ENCODE measurements at regions not wholly inside any gene's neighbourhood (a gene's known extent, or its start where the extent isn't known, plus 50 kb on each side); places are given as distances from the start of the nearest gene placed in this dataset.
A peak's percentile ranks its signal among the peaks of the same experiment; 100 is the strongest.

- no peaks in the 10 kb centered on the region for H3K36me3 ChIP-seq
- H3K4me1 ChIP-seq, result no peaks in the 10 kb centered on the region
- H3K9me3 ChIP-seq, result no peaks in the 10 kb centered on the region
- intact Hi-C loops (cut with DNase I), result no loop called here
- no peak overlapping the region for H3K27ac ChIP-seq
- no peak overlapping the region for H3K4me3 ChIP-seq
- no peaks in the 10 kb centered on the region for H3K27me3 ChIP-seq
- TF ChIP-seq POLR2A (IDR thresholded peaks at IDR 0.05) (no peak), CTCF (IDR thresholded peaks at IDR 0.05) (no peak)
- DNase-seq, result no peak
- 13 to 21% methylated on average over 2 of the region's 2 CpGs for WGBS, 2 donors
These were observed 285.1 kb downstream of the REEP3 start for GRCh38 chr10:63806330-63806729.

GRCh38 chr10:63812501-63812900 is 291.3 kb downstream of the REEP3 start:
- Histone ChIP-seq H3K9me3 (no peaks in the 10 kb centered on the region), H3K4me1 (no peaks in the 10 kb centered on the region), H3K27ac (no peak overlapping the region), H3K36me3 (no peaks in the 10 kb centered on the region), H3K27me3 (no peaks in the 10 kb centered on the region), H3K4me3 (no peak overlapping the region)
- no peak for TF ChIP-seq CTCF (IDR thresholded peaks at IDR 0.05)
- TF ChIP-seq POLR2A (IDR thresholded peaks at IDR 0.05), result no peak
- intact Hi-C loops (cut with DNase I), result no loop called here
- DNase-seq, result no peak
- 75% methylated on average over 1 of the region's 2 CpGs; no CpG with 5 or more reads in 1 of the 2 donors for WGBS, 2 donors

GRCh38 chr10:63819753-63820329 is 298.6 kb downstream of the REEP3 start:
- H3K36me3 ChIP-seq, result no peaks in the 10 kb centered on the region
- WGBS, 2 donors, result 0 to 1% methylated on average over 3 of the region's 3 CpGs
- H3K9me3 ChIP-seq, result peaks cover 0 to 5% (median 0%) of the 10 kb centered on the region in 3 donors
- TF ChIP-seq POLR2A (IDR thresholded peaks at IDR 0.05) (no peak), CTCF (IDR thresholded peaks at IDR 0.05) (peak; percentile 26 to 71 (median 45))
- H3K4me1 ChIP-seq, result no peaks in the 10 kb centered on the region
- no peak for DNase-seq
- intact Hi-C loops (cut with DNase I), result no loop called here
- H3K4me3 ChIP-seq, result no peak overlapping the region
- no peaks in the 10 kb centered on the region for H3K27me3 ChIP-seq
- H3K27ac ChIP-seq, result no peak overlapping the region

- 62 to 66% methylated on average over 5 of the region's 5 CpGs for WGBS, 2 donors
- intact Hi-C loops (cut with DNase I), result no loop called here
- H3K27ac ChIP-seq, result no peak overlapping the region
- H3K9me3 ChIP-seq, result peaks cover 0 to 5% (median 0%) of the 10 kb centered on the region in 3 donors
- H3K4me1 ChIP-seq, result no peaks in the 10 kb centered on the region
- TF ChIP-seq CTCF (IDR thresholded peaks at IDR 0.05) (no peak), POLR2A (IDR thresholded peaks at IDR 0.05) (no peak)
- no peak for DNase-seq
- no peak overlapping the region for H3K4me3 ChIP-seq
- H3K36me3 ChIP-seq, result no peaks in the 10 kb centered on the region
- H3K27me3 ChIP-seq, result no peaks in the 10 kb centered on the region
These were observed 301.3 kb downstream of the REEP3 start for GRCh38 chr10:63822496-63822895.

GRCh38 chr10:63825111-63825510 is 303.9 kb downstream of the REEP3 start:
- DNase-seq, result no peak
- intact Hi-C loops (cut with DNase I), result no loop called here
- H3K4me1 ChIP-seq, result no peaks in the 10 kb centered on the region
- no peaks in the 10 kb centered on the region for H3K36me3 ChIP-seq
- TF ChIP-seq CTCF (IDR thresholded peaks at IDR 0.05), result no peak
- TF ChIP-seq POLR2A (IDR thresholded peaks at IDR 0.05), result no peak
- H3K9me3 ChIP-seq, result peaks cover 0 to 5% (median 0%) of the 10 kb centered on the region in 3 donors
- H3K27ac ChIP-seq, result no peak overlapping the region
- H3K4me3 ChIP-seq, result no peak overlapping the region
- peaks cover 0 to 6% (median 0%) of the 10 kb centered on the region in 4 donors for H3K27me3 ChIP-seq

All from esophagus squamous epithelium (tissue), 5 donors.